Activated B cell treated with CpG ODN at 0.5 μM for 24 hours (primary cell): ENCODE measurements at regions not wholly inside any gene's neighbourhood (a gene's known extent, or its start where the extent isn't known, plus 50 kb on each side); places are given as distances from the start of the nearest gene placed in this dataset.

ENCODE experiments used
- ATAC-seq: fragments of 200-7000 bp; cut with Tn5 transposase; one replicate; pipeline ENCODE4 v1.10.0; 2021; ENCODE audit warnings: low read depth, mild to moderate bottlenecking, moderate library complexity
- CTCF ChIA-PET: fragments of 350-600 bp; sonication (Branson Sonifier 250); formaldehyde crosslinking; loops from one replicate; lab custom pipeline; 2021; ENCODE audit warnings: antibody characterized with exemption; lab: Charles Lee
- POLR2A ChIA-PET: fragments of 350-600 bp; sonication (Branson Sonifier 250); formaldehyde crosslinking; loops from one replicate; lab custom pipeline; 2021; ENCODE audit warnings: antibody characterized with exemption; lab: Charles Lee
- DNase-seq: peaks from one replicate; pipeline ENCODE4 v3.0.0; 2022
- H3K27ac Mint-ChIP-seq: one replicate; pipeline ENCODE4 v1.8.0; 2020; ENCODE audit warnings: mixed read lengths
- H3K27me3 Mint-ChIP-seq: one replicate; pipeline ENCODE4 v1.8.0; 2021; ENCODE audit warnings: mixed read lengths
- H3K36me3 Mint-ChIP-seq: one replicate; pipeline ENCODE4 v1.8.0; 2021; ENCODE audit warnings: low read depth, mixed read lengths
- H3K4me1 Mint-ChIP-seq: one replicate; pipeline ENCODE4 v1.8.0; 2021; ENCODE audit warnings: mixed read lengths
- H3K4me3 Mint-ChIP-seq: one replicate; pipeline ENCODE4 v1.8.0; 2020; ENCODE audit warnings: mild to moderate bottlenecking, mixed read lengths
- H3K9me3 Mint-ChIP-seq: one replicate; pipeline ENCODE4 v1.8.0; 2020; ENCODE audit warnings: mixed read lengths
- CTCF ChIP-seq: fragments of 200-600 bp; IDR thresholded peaks from one replicate; pipeline ENCODE4 v1.8.0; 2022; ENCODE audit warnings: antibody characterized with exemption, mild to moderate bottlenecking
- intact Hi-C: fragments of 100-400 bp; cut with micrococcal nuclease; formaldehyde crosslinking; loops from one replicate; pipeline ENCODE4 v1.15.1; 2024

- Mint-ChIP-seq H3K27me3 (peaks cover 4% of the 10 kb centered on the region), H3K27ac (no peak overlapping the region), H3K4me3 (no peak overlapping the region), H3K4me1 (no peaks in the 10 kb centered on the region), H3K9me3 (peaks cover 4% of the 10 kb centered on the region), H3K36me3 (no peaks in the 10 kb centered on the region)
- intact Hi-C loops, result no loop called here
- CTCF ChIA-PET, result no interaction called here
- DNase-seq (no peak), ATAC-seq (no peak)
- TF ChIP-seq CTCF, result no peak
- POLR2A ChIA-PET, result no interaction called here
Observed at GRCh38 chr3:132927896-132928295, 110.3 kb upstream of the TMEM108 start.

GRCh38 chr3:132926098-132926497, 112.1 kb upstream of the TMEM108 start:
- Mint-ChIP-seq H3K4me3 (no peak overlapping the region), H3K27ac (no peak overlapping the region), H3K9me3 (no peaks in the 10 kb centered on the region), H3K4me1 (no peaks in the 10 kb centered on the region), H3K27me3 (peaks cover 2% of the 10 kb centered on the region), H3K36me3 (no peaks in the 10 kb centered on the region)
- no peak for TF ChIP-seq CTCF
- intact Hi-C loops, result no loop called here
- DNase-seq, result no peak
- CTCF ChIA-PET, result no interaction called here
- POLR2A ChIA-PET, result no interaction called here
- no peak for ATAC-seq

- no peak overlapping the region for H3K4me3 Mint-ChIP-seq
- ChIA-PET CTCF (no interaction called here), POLR2A (no interaction called here)
- H3K4me1 Mint-ChIP-seq, result no peaks in the 10 kb centered on the region
- H3K27me3 Mint-ChIP-seq, result peaks cover 2% of the 10 kb centered on the region
- H3K27ac Mint-ChIP-seq, result no peak overlapping the region
- intact Hi-C loops, result no loop called here
- no peak for TF ChIP-seq CTCF
- no peak for DNase-seq
- H3K9me3 Mint-ChIP-seq, result no peaks in the 10 kb centered on the region
- ATAC-seq, result no peak
- no peaks in the 10 kb centered on the region for H3K36me3 Mint-ChIP-seq
Observed at GRCh38 chr3:132925256-132925930, 112.8 kb upstream of the TMEM108 start.

- DNase-seq (no peak), ATAC-seq (no peak)
- H3K27me3 Mint-ChIP-seq, result no peaks in the 10 kb centered on the region
- intact Hi-C loops, result no loop called here
- H3K36me3 Mint-ChIP-seq, result no peaks in the 10 kb centered on the region
- H3K4me3 Mint-ChIP-seq, result no peak overlapping the region
- ChIA-PET CTCF (no interaction called here), POLR2A (no interaction called here)
- H3K9me3 Mint-ChIP-seq, result peaks cover 10% of the 10 kb centered on the region
- H3K4me1 Mint-ChIP-seq, result no peaks in the 10 kb centered on the region
- H3K27ac Mint-ChIP-seq, result no peak overlapping the region
- TF ChIP-seq CTCF, result no peak
Observed at GRCh38 chr3:132916096-132916495, 122.1 kb upstream of the TMEM108 start.

- TF ChIP-seq CTCF, result no peak
- H3K36me3 Mint-ChIP-seq, result no peaks in the 10 kb centered on the region
- no peak overlapping the region for H3K27ac Mint-ChIP-seq
- no peaks in the 10 kb centered on the region for H3K4me1 Mint-ChIP-seq
- peaks cover 10% of the 10 kb centered on the region for H3K9me3 Mint-ChIP-seq
- H3K4me3 Mint-ChIP-seq, result no peak overlapping the region
- ChIA-PET CTCF (no interaction called here), POLR2A (no interaction called here)
- ATAC-seq, result no peak
- no peaks in the 10 kb centered on the region for H3K27me3 Mint-ChIP-seq
- intact Hi-C loops, result no loop called here
- no peak for DNase-seq
Observed at GRCh38 chr3:132912416-132912753, 125.8 kb upstream of the TMEM108 start.
